Thyroid gland (tissue), 4 donors: ENCODE measurements at regions not wholly inside any gene's neighbourhood (a gene's known extent, or its start where the extent isn't known, plus 50 kb on each side); places are given as distances from the start of the nearest gene placed in this dataset.

Experiments used
- DNase-seq, 2 donors: peaks; one replicate each; pipeline ENCODE4 v3.0.0-alpha.2; 2019
- H3K27ac ChIP-seq, 3 donors: fragments of 200-600 bp; sonication (generic); 1 replicate in 2 of 3; 2 replicates in 1 of 3; pipeline ENCODE4 v1.5.1; 2016 to 2019; ENCODE audit warnings: mild to moderate bottlenecking in 1 of 3, moderate library complexity in 1 of 3
- H3K27me3 ChIP-seq: fragments of 200-600 bp; sonication (generic); one replicate; pipeline ENCODE4 v1.5.1; 2019
- H3K36me3 ChIP-seq, 2 donors: fragments of 200-600 bp; sonication (generic); one replicate each; pipeline ENCODE4 v1.5.1; 2016 to 2019
- H3K4me1 ChIP-seq, 2 donors: fragments of 200-600 bp; sonication (generic); one replicate each; pipeline ENCODE4 v1.5.1; 2017 to 2019
- H3K4me3 ChIP-seq, 3 donors: fragments of 200-600 bp; sonication (generic); replicated peaks in 1 of 3; 1 replicate in 2 of 3; 2 replicates in 1 of 3; pipeline ENCODE4 v1.5.1; 2016; ENCODE audit warnings: mild to moderate bottlenecking in 1 of 3
- H3K9me3 ChIP-seq: fragments of 200-600 bp; sonication (generic); one replicate; pipeline ENCODE4 v1.5.1; 2017
- POLR2A ChIP-seq, 2 donors: fragments of 450-650 bp; IDR thresholded peaks; one replicate each; pipeline ENCODE4 v1.6.1; 2017; ENCODE audit warnings: antibody characterized with exemption in 2 of 2, mild to moderate bottlenecking in 2 of 2, moderate library complexity in 1 of 2
- WGBS, 2 donors: methylation state at CpG; one replicate each; pipeline ENCODE4 v1.1.5; 2017; 5-methylcytosine and 5-hydroxymethylcytosine counted together
- intact Hi-C: fragments of 100-400 bp; cut with DNase I; formaldehyde crosslinking; loops from one replicate; pipeline ENCODE4 v1.15.1; 2023
- TF ChIP-seq, protein P1 (sequence below), 6 experiments: fragments of 200-600 bp in 3 of 6; fragments of 450-650 bp in 3 of 6; sonication (generic) in 3 of 6; IDR thresholded peaks; one replicate each; pipeline ENCODE4 v1.5.1; 2016 to 2019; ENCODE audit warnings: antibody characterized with exemption in 6 of 6, mild to moderate bottlenecking in 2 of 6, inconsistent platforms in 1 of 6, moderate library complexity in 1 of 6

GRCh38 chr9:135196474-135196873 is 109.0 kb downstream of the OLFM1 start:
- WGBS, 2 donors: 43% methylated on average over 1 of the region's 1 CpG; no CpG with 5 or more reads in 1 of the 2 donors
- Histone ChIP-seq H3K36me3 (no peaks in the 10 kb centered on the region), H3K27me3 (no peaks in the 10 kb centered on the region), H3K9me3 (no peaks in the 10 kb centered on the region), H3K4me3 (no peak overlapping the region), H3K4me1 (no peaks in the 10 kb centered on the region), H3K27ac (no peak overlapping the region)
- DNase-seq: no peak
- no peak for TF ChIP-seq POLR2A (IDR thresholded peaks at IDR 0.05)
- TF ChIP-seq, protein P1, sequence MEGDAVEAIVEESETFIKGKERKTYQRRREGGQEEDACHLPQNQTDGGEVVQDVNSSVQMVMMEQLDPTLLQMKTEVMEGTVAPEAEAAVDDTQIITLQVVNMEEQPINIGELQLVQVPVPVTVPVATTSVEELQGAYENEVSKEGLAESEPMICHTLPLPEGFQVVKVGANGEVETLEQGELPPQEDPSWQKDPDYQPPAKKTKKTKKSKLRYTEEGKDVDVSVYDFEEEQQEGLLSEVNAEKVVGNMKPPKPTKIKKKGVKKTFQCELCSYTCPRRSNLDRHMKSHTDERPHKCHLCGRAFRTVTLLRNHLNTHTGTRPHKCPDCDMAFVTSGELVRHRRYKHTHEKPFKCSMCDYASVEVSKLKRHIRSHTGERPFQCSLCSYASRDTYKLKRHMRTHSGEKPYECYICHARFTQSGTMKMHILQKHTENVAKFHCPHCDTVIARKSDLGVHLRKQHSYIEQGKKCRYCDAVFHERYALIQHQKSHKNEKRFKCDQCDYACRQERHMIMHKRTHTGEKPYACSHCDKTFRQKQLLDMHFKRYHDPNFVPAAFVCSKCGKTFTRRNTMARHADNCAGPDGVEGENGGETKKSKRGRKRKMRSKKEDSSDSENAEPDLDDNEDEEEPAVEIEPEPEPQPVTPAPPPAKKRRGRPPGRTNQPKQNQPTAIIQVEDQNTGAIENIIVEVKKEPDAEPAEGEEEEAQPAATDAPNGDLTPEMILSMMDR (IDR thresholded peaks at IDR 0.05): no peak
- intact Hi-C loops: no loop called here

GRCh38 chr9:135198144-135198543 is 110.7 kb downstream of the OLFM1 start:
- DNase-seq: no peak
- intact Hi-C loops: no loop called here
- H3K27me3 ChIP-seq: no peaks in the 10 kb centered on the region
- no peak overlapping the region for H3K4me3 ChIP-seq
- no peaks in the 10 kb centered on the region for H3K4me1 ChIP-seq
- TF ChIP-seq POLR2A (IDR thresholded peaks at IDR 0.05): no peak
- TF ChIP-seq, protein P1 (IDR thresholded peaks at IDR 0.05): no peak
- H3K27ac ChIP-seq: no peak overlapping the region
- H3K9me3 ChIP-seq: no peaks in the 10 kb centered on the region
- H3K36me3 ChIP-seq: no peaks in the 10 kb centered on the region
- WGBS, 2 donors: 43 to 57% methylated on average over 15 of the region's 15 CpGs

- intact Hi-C loops: no loop called here
- no peak for DNase-seq
- no peak for TF ChIP-seq POLR2A (IDR thresholded peaks at IDR 0.05)
- TF ChIP-seq, protein P1 (IDR thresholded peaks at IDR 0.05): no peak
- H3K27me3 ChIP-seq: no peaks in the 10 kb centered on the region
- no peaks in the 10 kb centered on the region for H3K9me3 ChIP-seq
- H3K36me3 ChIP-seq: no peaks in the 10 kb centered on the region
- WGBS, 2 donors: 32 to 34% methylated on average over 15 of the region's 16 CpGs
- H3K27ac ChIP-seq: no peak overlapping the region
- H3K4me1 ChIP-seq: no peaks in the 10 kb centered on the region
- no peak overlapping the region for H3K4me3 ChIP-seq
Measured at GRCh38 chr9:135198586-135199285, 111.3 kb downstream of the OLFM1 start.

- TF ChIP-seq, protein P1 (IDR thresholded peaks at IDR 0.05): no peak
- TF ChIP-seq POLR2A (IDR thresholded peaks at IDR 0.05): no peak
- Histone ChIP-seq H3K27me3 (no peaks in the 10 kb centered on the region), H3K4me3 (no peak overlapping the region), H3K27ac (no peak overlapping the region), H3K4me1 (no peaks in the 10 kb centered on the region), H3K9me3 (no peaks in the 10 kb centered on the region), H3K36me3 (no peaks in the 10 kb centered on the region)
- intact Hi-C loops: no loop called here
- WGBS, 2 donors: 76 to 77% methylated on average over 4 to 5 of the region's 5 CpGs
- no peak for DNase-seq
Measured at GRCh38 chr9:135199489-135199888, 112.0 kb downstream of the OLFM1 start.

DNA sequence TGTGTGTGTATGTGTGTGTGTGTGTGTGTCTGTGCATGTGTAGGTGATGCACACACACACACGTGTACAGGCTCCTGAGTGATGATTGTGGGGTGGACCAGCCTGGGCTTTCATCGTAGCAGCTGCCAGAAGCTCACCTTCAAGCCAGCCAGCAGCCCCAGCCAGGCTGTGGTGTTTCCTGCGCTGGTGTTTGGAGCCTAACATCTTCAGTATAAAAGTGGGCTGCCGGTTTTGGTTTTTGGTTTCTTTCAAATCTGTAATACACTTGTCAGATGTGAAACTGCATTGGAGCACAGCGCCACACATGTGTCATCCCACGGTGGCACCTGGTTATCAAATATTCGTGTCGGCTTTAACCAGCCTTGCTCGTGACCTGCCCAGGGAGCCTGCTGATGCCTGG is 114.2 kb downstream of the OLFM1 start:
- Histone ChIP-seq H3K36me3 (no peaks in the 10 kb centered on the region), H3K27ac (no peak overlapping the region), H3K4me1 (no peaks in the 10 kb centered on the region), H3K4me3 (no peak overlapping the region), H3K27me3 (no peaks in the 10 kb centered on the region), H3K9me3 (no peaks in the 10 kb centered on the region)
- no peak for TF ChIP-seq POLR2A (IDR thresholded peaks at IDR 0.05)
- TF ChIP-seq, protein P1 (IDR thresholded peaks at IDR 0.05): no peak
- DNase-seq: no peak
- 87 to 93% methylated on average over 8 of the region's 9 CpGs for WGBS, 2 donors
- intact Hi-C loops: no loop called here
